Stimulated activated CD4-positive, alpha-beta T cell treated with anti-CD3 and anti-CD28 coated beads, Interleukin-2, amount 100 ng/mL, for 24 hours (primary cell): ENCODE measurements at regions not wholly inside any gene's neighbourhood (a gene's known extent, or its start where the extent isn't known, plus 50 kb on each side); places are given as distances from the start of the nearest gene placed in this dataset.
"Not testable (repeated sequence)": the region's sequence is repeated elsewhere in the genome, so short reads cannot be mapped to it uniquely, and the experiment has no call there.

Experiments
- DNase-seq, 2 donors: peaks; one replicate each; pipeline ENCODE4 v3.0.0-alpha.2; 2020

DNA sequence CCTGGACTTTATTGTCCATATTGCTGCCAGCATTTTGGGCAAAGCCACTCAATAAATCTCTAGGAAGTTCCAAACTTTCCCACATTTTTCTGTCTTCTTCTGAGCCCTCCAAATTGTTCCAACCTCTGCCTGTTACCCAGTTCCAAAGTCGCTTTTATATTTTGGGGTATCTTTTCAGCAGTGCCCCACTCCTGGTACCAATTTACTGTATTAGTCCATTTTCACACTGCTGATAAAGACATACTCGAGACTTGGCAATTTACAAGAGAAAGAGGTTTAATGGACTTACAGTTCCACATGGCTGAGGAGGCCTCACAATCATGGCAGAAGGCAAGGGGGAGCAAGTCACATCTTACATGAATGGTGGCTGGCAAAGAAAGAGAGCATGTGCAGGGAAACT is 53.4 kb downstream of the AHSP start:
- not testable (repeated sequence) for DNase-seq

DNA sequence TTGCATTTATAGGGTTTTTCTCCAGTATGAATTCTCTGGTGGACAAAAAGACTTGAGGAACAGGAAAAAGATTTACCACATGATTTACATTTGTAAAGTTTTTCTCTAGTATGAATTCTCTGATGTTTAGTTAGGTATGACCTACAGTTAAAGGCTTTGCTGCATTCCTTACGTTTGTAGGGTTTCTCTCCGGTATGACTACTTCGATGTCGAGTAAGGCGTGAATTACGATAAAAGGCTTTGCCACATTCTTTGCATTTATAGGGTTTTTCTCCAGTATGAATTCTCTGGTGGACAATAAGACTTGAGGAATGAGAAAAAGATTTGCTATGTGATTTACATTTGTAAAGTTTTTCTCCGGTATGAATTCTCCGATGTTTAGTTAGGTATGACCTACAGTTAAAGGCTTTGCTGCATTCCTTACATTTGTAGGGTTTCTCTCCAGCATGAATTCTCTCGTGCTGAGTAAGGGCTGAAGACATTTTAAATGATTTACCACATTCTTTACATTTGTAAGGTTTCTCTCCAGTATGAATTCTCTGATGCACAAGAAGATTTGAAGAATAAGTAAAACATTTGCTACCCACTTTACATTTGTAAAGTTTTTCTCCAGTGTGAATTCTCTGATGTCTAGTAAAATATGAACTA is 74.2 kb downstream of the AHSP start:
- DNase-seq, result not testable (repeated sequence)

DNA sequence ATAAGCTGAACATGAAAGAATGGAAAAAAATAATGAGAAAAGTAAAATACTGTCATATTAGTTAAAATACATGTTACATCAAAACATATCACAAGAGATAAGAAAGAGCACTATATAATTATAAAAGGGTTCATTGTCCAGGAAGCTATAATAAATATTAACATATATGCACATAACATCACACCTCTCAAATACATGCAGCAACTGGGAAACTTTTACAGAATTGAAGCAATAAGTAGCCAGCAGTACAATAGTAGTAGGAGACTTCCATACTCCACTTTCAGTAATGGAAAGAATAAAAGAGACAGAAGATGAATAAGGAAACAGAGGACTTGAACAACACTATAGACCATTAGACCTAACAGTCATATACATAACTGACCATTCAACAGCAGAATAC is 90.4 kb downstream of the AHSP start:
- DNase-seq, result no peak

DNA sequence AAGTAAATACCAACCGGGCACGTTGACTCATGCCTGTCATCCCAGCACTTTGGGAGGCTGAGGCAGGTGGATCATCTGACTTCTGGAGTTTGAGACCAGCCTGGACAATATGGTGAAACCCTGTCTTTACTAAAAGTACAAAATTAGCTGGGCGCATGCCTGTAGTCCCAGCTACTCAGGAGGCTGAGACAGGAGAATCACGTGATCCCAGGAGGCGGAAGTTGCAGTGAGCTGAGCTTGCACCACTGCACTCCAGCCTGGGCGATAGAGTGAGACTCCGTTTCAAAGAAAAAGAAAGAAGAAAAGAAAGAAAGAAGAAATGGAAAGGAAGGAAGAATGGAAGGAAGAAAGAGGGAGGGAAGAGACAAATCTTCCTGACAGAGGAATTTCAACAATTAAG is 108.7 kb downstream of the AHSP start:
- DNase-seq, result no peak

DNA sequence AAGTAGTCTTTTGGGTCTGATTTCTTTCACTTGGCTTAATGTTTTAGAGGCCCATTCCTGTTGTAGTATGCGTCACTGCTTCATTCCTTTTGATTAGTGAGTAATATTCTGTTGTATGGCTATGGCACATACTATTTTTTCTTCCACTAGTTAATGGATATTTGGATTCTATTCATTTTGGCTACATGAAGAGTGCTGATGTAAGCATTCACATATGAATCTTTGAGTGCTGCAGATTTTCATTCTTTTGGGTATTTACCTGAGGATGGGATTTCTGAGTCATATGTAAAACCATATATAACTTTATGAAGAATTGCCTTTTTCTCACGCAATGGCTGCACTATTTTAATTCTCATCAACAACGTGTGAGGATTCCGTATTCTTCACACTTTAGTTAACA is 113.6 kb downstream of the AHSP start:
- DNase-seq, result no peak

DNA sequence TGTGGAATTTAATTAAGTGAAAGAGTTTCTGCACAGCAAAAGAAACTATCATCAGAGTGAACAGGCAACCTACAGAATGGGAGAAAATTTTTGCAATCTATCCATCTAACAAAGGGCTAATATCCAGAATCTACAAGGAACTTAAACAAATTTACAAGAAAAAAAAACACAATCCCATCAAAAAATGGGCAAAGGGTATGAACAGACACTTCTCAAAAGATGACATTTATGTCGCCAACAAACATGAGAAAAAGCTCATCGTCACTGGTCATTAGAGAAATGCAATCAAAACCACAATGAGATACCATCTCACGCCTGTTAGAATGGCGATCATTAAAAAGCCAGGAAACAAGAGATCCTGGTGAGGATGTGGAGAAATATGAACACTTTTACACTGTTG is 128.0 kb downstream of the AHSP start:
- DNase-seq, result not testable (repeated sequence)

DNA sequence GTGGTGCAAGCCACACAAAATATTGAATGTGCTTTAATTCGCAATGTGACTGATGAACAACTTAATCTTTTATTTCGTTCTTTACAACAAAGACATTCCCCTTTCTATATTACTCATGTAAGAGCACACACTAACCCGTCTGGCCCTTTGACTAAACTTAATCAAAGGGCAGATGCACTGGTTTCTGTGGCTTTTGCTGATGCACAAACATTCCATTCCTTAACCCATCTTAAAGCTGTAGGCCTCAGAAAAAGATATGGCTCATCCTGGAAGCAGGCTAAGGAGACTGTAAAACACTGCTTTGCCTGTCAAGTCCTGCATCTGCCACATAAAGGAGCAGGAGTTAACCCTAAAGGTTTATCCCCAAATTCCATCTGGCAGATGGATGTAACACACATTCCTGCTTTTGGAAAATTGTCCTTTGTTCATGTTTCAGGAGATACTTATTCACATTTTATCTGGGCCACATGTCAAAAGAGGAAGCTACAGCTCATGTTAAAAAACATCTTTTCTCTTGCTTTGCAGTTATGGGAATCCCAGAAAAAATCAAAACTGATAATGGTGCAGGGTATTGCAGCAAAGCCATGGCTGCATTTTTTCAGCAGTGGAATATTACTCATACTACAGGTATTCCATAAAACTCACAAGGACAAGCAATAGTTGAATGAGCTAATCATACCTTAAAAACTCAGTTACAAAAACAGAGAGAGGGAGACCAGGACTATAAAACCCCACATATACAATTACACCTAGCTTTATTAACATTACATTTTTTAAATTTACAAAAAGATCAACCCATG is 137.2 kb downstream of the AHSP start:
- DNase-seq, result no peak

DNA sequence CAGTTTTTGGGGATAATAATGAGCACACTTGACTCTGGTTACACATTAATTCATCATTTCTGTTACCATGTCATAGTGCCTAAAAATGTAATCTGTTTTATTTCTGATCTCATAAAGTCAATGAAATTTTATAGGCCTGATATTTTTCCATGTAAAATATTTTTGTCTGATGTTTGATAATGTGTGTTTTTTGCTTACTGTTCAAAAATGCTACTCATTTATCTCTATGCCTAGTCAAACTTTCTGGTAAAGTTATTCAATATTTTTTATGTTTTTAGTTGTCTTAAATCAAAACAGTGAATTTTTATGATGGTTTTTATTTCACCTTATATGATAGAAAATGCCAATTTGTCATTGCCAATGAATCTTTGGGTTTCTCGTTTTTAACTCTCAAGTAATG is 147.0 kb downstream of the AHSP start:
- no peak for DNase-seq

DNA sequence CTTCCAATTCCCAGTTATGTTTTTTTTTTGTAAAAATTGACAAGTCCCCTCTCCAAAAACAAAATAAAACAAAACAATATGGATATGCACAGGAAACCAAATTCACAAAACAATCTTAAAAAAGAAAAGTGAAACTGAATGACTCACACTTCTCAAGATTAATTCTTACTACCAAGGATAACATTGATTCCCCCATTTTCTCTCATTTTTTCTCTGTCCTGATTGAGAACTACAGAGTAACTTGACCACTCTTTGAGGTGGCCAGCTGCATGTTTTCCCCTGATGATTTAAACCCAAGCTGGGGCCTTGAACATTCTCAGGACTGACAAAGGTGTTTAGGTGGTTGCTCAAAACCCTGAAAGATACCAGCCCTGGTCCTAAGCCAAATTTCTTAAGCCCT is 149.0 kb downstream of the AHSP start:
- no peak for DNase-seq

DNA sequence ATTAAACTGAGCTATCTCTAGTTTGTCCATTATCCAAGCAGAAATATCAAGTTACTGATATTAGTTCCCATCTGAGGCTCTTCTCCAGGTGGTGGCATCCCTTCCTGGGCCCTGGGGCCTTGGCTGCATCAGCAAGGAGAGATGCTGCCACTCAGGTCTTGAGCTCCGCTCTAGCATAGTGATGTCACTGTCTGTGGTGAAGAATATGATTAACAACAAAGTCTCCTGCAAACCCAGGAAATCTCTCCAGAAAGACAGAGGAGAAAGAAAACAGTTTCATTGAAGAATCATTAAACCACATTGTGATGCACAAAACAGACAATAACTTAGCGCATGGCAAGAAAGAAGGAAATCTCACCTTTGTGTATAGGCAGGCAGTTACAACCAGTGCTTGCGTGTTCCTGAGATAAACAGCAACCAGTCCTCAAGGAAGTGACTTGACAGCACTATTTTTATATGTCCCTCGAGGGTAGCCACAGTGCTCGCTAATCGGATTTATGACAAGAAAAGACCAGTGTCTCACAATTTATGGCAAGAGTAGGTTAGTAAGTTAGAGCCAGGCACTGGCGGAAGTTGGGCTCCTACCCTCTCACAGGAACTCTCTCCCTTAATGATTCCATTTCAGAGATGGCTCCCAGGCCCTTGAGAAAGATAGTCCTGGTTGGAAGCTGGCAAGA is 151.1 kb downstream of the AHSP start:
- no peak for DNase-seq

DNA sequence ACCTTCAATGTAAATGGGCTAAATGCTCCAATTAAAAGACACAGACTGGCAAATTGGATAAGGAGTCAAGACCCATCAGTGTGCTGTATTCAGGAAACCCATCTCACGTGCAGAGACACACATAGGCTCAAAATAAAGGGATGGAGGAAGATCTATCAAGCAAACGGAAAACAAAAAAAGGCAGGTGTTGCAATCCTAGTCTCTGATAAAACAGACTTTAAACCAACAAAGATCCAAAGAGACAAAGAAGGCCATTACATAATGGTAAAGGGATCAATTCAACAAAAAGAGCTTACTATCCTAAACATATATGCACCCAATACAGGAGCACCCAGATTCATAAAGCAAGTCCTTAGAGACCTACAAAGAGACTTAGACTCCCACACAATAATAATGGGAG is 161.6 kb downstream of the AHSP start:
- not testable (repeated sequence) for DNase-seq

DNA sequence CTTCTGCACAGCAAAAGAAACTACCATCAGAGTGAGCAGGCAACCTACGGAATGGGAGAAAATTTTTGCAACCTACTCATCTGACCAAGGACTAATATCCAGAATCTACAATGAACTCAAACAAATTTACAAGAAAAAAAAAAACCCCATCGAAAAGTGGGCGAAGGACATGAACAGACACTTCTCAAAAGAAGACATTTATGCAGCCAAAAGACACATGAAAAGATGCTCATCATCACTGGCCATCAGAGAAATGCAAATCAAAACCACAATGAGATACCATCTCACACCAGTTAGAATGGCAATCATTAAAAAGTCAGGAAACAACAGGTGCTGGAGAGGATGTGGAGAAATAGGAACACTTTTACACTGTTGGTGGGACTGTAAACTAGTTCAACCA is 164.6 kb downstream of the AHSP start:
- not testable (repeated sequence) for DNase-seq

DNA sequence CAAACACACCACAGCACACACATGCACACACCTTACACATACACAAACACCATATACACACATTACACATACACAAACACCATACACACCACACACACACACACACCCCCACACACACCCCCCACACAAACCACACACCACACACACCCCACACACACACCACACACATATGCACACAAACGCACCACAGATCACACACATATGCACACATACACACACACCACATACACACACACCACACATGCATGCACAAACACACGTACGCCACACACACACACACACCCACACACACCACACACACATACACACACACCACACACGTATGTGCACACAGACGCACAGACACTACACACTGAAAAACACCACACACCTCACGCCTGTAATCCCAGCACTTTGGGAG is 166.0 kb downstream of the AHSP start:
- DNase-seq, result no peak

DNA sequence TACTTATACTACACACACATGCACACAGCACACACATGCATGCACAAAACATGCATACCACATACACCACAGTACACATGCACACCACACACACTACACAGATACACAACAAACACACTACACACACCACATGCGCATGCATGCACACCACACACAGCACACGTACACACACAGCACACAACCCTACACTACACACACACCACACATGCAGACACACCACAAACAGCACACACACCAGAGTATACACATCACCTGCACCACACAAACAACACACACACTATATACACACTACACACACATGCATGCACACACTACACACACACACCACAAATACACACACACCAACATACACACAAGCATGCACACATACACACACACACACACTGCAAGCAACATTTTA is 166.8 kb downstream of the AHSP start:
- no peak for DNase-seq

DNA sequence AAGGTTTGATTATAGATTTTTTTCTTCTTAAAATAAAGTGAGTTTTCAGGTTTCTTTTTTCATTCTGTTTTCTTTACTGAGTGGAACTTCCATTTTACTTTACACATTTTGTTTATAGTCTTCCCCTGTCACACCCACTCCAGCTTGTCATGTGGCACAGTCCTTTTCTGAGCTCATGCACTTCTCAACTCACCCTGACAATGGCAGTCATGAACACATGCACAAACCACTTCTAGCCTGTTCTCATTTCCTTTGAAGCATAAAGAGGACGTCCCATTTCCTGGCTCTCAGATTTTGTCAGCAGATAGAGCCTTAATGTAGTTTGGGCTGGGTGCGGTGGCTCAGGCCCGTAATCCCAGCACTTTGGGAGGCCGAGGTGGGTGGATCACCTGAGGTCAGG is 168.0 kb downstream of the AHSP start:
- no peak for DNase-seq

DNA sequence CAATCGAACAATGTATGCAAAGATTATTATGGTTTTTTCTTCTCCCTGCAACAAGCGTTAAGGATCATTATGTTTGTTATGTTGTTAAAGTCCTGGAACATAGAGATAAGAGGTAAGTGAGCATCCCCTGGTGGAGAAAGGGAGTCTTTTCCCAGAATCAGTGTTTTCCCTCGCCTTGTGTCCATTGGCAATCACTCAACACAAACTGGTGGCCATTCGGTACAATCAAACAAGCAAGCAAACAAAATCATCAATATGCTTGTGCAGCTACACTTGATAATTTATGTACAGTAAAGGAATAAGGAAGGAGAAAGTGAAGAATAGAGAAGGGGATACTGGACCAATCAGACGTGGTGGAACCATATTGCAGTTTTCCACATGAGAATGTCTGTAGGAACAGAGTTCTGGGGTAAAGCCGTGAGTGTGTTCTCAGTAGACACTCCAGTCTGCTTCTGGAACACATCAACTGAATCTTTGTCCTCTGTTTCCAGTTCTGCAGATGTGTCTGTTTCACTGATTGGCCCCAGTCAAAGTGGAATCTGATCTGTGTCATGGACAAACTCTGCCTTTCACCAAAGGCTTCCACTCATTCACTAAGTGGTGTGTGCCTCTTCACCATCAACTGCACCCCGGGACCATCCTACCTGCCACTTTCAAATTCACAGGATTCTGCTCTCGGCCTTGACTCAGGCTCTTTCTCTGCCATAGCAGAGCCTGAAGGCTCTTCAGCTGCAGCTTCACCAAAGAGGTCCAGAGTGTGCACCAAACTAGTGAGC is 169.5 kb downstream of the AHSP start:
- DNase-seq, result no peak

DNA sequence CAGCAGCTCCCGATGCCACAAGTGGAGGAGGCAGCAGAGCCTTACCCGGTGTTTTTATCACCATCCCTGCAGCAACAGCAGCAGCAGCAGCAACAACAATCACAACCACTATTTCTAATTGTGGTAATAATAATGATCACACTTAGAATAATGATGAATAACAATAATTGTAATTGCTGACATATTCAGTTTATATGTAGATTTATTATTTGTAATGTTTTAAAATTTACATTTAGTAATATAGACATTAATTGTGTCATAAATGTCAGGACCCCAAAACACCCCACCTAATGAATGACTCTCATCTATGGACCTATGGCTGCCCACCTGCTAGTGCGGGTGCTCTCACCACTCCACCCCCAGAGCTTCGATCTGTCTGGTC is 170.0 kb downstream of the AHSP start:
- DNase-seq, result no peak

DNA sequence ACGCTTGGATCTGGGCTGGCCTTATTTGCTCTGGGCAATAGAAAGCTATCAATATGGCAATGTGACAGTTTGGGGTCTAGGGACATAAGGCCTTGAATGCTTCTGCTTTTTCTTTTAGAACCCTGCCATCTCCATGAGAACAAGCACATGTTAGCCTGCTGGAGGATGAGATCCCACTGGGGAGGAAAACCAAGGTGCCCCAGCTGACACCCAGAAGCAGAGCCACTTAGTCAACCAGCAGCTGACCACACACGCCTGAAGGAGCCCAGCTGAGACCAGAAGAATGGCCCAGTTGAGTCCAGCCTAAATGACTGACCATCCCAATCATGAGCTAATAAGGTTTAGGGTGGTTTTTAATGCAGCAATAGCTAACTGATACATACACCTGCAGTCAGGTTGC is 171.2 kb downstream of the AHSP start:
- DNase-seq, result no peak

DNA sequence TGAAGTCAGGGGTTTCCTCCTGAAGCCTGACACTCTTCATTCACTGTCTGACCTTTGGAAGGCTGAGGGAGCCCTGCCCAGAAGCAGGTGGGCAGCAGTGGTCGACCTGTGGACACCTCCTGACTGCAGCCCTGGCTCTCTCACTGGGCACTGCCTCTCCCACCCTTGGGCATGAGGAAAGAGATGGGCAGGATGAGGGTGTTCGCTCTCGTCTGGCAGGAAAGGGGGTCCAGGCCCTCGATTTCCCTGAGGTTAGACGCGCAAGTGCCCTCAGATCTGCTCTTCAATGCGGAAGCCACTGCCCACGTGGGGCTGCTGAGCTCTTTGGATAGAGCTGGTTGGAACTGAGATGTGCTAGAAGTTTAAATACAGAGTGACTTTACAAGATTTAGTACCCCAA is 171.9 kb downstream of the AHSP start:
- no peak for DNase-seq

DNA sequence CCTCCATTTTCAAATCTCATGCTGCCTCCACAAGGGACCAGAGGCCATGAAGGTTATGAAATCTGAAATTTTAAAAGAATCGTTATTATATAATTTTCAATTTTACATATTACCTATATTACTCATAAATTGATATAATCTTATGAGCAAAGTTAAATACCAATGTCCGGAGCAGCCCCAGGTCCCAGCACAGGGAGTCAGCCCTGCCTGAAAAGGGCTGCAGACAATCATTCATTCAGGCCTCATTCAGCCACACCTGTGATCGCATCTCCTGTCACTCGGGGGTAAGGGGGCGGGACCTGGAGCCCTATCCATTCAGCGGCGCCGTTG is 172.5 kb downstream of the AHSP start:
- DNase-seq, result no peak

DNA sequence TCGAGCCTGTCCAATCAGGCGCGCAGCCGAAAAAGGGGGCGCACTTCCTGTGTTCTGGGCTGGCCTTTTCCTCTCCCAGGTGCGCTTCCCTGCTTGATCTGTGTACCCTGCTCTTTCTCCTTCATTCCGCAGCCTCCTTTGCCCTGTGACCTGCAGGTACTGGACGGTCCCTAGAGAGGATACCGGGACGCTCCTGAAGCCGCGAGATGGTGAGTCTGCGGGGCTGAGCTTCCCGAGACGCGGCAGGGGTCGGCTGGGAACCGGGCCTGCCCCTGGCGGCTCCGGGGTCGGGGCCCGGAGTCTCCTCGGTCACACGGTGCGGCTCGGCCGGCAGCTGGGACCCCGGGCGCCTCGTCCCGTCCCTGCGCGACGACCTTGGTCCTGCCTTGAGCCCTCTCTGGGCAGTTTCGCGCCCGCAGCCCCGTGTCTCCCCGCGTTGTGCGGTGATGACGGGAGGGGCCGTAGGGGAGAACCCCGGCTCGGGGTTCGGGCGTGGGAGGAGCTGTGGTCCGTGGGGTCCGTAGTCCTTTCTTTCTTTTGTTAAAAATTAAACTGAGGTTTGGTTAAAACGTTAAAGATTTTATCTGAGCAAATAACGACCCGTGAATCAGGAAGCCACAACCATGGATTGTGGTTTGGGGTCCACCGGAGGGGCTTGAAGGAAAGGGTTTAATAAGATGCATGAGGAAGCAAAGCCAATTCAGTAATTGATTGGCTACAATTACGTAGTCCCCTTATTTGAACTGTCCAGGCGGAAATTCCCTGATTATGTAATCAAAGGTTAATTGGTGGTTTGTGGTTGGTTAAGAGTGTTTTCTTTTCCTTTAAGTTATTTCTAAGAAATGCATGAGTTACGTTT is 172.8 kb upstream of the ZNF267 start:
- DNase-seq, result peak; percentile 88 to 89

DNA sequence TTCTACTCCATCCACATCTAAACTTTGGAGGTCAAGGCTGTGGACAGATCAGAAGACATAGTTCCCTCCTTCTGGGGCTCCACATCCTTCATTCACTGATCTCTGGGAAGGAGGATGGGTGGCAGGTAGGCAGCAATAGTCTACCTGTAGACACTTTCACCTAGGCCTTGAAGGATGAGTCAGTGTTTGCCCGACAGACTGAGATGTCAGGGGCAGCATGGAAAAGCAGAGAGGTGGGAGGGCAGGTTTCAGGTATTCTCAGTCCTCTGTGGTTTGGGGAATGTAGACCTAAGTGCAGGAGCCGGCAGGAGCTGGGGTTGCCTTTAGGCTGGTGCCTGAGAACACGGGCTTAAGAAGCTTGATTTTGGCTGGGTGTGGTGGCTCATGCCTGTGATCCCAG is 171.9 kb upstream of the ZNF267 start:
- no peak for DNase-seq

DNA sequence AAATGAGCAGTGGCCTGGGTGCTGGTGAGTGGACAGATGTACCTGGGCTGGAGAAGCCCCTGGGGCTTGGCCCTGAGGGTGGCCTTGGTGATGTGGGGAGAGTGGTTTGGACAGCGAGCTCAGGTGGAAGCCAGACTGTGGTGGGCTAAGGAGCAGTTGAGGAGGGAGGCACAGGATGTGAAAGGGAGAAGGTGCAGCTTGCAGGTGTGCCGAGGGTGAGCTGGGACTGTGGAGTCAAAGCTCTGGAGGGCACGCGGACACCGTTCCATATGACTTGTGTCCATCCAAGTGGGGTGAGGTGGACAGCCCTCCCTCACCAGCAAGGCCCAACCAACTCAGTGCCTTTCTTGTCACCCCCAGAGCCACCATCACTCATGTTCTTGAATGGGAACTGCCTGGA is 170.8 kb upstream of the ZNF267 start:
- DNase-seq, result no peak
